ES-I3 (cell line): ENCODE measurements at regions not wholly inside any gene's neighbourhood (a gene's known extent, or its start where the extent isn't known, plus 50 kb on each side); places are given as distances from the start of the nearest gene placed in this dataset.

Source experiments
- H3K36me3 ChIP-seq: 2 replicates; pipeline ENCODE4 v1.6.1; 2013; ENCODE audit warnings: mild to moderate bottlenecking, low read length, control low read depth, moderate library complexity; ENCODE audit not compliant: insufficient read depth
- H3K4me1 ChIP-seq: 2 replicates; pipeline ENCODE4 v1.6.1; 2013; ENCODE audit warnings: mild to moderate bottlenecking, control low read depth, low read length; ENCODE audit not compliant: insufficient read depth
- H3K9ac ChIP-seq: 2 replicates; pipeline ENCODE4 v1.6.1; 2013; ENCODE audit warnings: low read depth, mild to moderate bottlenecking, low read length, moderate library complexity
- H3K9me3 ChIP-seq: 2 replicates; pipeline ENCODE4 v1.6.1; 2013; ENCODE audit warnings: mild to moderate bottlenecking, low read length, moderate library complexity; ENCODE audit not compliant: control insufficient read depth, insufficient read depth

DNA sequence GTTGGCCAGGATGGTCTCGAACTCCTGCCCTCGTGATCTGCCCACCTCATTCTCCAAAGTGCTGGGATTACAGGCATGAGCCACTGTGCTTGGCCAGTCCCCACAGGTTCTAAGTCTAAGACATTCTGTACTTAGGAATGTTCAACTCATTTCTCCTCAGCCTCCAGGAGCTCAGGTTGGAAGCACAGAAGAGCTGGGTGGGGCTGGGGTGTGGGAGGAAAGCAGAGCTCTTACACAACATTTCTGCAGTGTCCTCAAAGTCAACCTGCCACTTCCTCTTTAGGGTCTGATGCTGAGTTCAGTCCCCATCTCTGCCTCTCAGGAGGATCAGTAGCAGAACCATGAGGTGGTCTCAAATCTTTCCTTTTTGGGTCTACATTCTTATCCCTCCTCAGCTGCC, 75.5 kb downstream of the MRPL46 start:
- Histone ChIP-seq H3K4me1 (no peaks in the 10 kb centered on the region), H3K36me3 (no peaks in the 10 kb centered on the region)

DNA sequence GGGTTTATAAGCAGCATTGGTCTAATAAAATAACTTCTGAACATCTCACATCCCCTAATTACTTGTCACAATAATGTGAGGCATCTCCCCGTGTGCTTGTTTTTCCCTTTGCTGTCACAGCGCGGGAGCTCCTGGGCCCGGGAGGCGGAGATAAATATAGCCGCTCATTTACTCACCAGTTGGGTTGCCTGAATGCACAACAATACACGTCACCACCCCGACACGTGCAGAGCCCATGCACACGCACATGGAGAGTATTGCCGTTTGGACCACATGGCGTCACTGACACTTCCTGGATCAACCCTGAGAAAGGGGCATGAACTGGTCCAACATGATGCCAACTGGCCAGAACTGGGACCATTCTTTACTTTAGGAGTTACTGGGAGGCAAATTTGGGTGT, 76.2 kb downstream of the MRPL46 start:
- no peaks in the 10 kb centered on the region for H3K9me3 ChIP-seq
- no peak overlapping the region for H3K9ac ChIP-seq
- H3K36me3 ChIP-seq: no peaks in the 10 kb centered on the region
- no peaks in the 10 kb centered on the region for H3K4me1 ChIP-seq

More for the DNA sequence above, 75.5 kb downstream of the MRPL46 start:
- Histone ChIP-seq H3K9me3 (no peaks in the 10 kb centered on the region), H3K9ac (no peak overlapping the region)

DNA sequence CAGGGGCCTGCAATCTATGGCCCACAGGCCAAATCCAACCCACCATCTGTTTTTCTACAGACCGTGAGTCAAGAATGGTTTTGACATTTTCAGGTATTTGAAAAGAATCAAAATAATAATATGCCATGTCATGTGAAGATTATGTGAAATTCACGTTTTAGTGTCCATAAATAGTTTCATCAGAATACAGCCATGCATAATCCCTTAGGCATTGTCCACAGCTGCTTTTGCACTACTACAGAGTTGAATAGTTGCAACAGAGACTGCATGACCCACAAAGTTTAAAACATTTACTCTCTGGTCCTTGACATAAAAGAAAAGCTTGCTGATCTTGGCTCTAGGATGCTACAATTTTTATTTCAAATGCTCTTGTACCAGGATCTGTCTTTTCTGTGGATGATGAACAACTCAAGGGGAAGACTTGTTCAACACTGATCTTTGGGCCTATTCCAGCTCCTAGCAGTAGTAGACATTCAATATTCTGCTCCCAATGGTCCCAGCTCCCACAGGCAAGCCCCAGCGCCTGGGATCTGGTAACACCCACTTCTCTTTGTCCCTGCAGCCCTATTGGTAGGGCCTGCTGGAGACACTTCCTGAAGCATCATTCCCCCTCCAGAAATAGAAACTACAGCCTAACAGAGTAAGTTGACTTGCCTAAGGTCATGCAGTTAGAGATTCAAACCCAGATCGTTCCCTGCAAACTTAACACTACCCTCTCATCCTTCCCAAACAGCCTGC, 76.9 kb downstream of the MRPL46 start:
- no peaks in the 10 kb centered on the region for H3K4me1 ChIP-seq
- no peak overlapping the region for H3K9ac ChIP-seq
- no peaks in the 10 kb centered on the region for H3K9me3 ChIP-seq
- H3K36me3 ChIP-seq: no peaks in the 10 kb centered on the region

DNA sequence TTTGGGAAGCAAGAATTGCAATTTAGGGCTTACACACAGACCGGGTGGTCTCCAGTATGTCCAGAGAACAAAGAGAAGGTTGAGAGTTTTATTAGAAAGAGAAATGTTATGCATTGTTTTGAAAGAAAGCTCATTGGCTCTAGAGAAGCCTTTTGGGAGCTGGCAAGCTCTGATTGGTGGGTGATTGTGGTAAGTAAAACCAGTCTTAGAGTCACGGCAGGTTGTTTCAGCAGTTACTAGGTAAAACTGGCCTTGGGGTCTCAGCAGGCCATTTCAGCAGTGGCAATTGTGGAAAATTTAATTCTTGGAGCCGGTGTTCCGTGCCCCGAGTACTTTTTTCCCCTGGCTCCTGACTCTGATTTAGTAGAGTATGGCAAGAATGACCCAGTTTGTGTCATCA, 78.1 kb downstream of the MRPL46 start:
- Histone ChIP-seq H3K36me3 (no peaks in the 10 kb centered on the region), H3K9me3 (no peaks in the 10 kb centered on the region)

DNA sequence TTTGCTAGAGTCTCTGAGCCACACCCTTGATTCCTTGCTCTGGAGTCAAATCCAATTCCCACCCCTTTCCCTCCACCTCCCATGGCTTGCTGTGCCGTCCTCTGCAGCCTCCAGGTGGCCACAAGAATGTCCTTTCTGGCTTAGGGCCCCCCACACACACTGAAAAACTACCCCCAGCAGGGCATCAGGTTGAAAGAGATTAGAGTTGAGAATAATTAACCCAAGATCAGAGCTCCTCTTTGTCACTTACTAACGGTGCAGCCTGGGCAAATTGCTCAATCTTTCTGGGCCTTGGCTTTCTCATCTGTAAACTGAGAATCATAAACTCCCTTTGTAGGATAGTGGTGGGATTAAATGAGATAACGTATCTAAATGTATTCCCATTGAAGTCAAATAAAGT, 78.5 kb downstream of the MRPL46 start:
- Histone ChIP-seq H3K36me3 (no peaks in the 10 kb centered on the region), H3K9ac (no peak overlapping the region), H3K4me1 (no peaks in the 10 kb centered on the region), H3K9me3 (no peaks in the 10 kb centered on the region)

More for the DNA sequence above, 78.1 kb downstream of the MRPL46 start:
- H3K9ac ChIP-seq: no peak overlapping the region
- no peaks in the 10 kb centered on the region for H3K4me1 ChIP-seq

DNA sequence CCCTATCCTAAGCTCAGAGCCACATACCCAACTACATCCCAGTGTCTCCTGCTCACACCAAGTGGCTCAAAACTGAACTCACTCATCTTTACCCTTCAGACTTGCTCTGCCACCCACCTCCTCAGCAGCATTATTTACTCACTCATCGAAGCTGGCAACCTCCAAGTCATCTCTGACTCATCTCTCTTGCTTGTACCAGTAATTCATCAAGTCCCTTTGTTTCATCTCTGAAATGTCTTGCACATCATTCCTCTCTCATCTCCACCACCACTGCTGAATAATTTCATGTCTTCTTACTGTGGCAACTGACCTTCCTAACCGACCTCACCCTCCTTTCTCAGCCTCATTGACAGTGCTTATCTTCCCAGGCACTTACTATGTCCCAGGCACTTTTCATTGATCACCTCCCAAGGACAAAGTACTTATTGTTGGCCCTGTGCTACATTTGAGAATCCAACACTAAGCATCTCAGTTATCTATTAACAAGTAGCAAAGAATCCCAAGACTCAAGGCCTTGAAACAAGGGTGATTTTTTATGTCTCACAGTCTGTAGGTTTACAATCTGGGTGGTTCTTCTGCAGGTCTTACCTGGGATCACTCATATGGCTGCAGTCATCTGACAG, 82.0 kb downstream of the MRPL46 start:
- Histone ChIP-seq H3K4me1 (no peaks in the 10 kb centered on the region), H3K36me3 (no peaks in the 10 kb centered on the region), H3K9ac (no peak overlapping the region), H3K9me3 (no peaks in the 10 kb centered on the region)

DNA sequence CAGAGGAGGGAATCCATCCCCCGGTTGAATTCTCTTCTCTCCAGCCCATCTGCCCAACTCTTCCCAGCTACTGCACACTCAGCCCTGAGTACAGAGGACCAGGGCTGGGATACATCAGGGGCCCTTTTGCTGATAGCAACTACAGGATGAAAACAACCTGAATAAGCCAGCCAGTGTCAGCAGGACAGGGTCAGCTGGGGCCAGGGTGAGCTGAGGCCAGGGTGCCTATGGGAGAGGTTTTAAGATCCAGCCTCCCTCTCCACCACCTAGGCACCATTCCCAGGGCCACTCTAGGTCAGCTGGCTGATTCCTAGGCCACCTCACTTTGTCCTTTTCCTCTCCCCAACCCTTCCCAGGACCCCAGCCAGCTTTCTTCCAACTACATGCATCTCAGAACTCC, 83.8 kb downstream of the MRPL46 start:
- Histone ChIP-seq H3K4me1 (no peaks in the 10 kb centered on the region), H3K9ac (no peak overlapping the region), H3K9me3 (no peaks in the 10 kb centered on the region), H3K36me3 (no peaks in the 10 kb centered on the region)

DNA sequence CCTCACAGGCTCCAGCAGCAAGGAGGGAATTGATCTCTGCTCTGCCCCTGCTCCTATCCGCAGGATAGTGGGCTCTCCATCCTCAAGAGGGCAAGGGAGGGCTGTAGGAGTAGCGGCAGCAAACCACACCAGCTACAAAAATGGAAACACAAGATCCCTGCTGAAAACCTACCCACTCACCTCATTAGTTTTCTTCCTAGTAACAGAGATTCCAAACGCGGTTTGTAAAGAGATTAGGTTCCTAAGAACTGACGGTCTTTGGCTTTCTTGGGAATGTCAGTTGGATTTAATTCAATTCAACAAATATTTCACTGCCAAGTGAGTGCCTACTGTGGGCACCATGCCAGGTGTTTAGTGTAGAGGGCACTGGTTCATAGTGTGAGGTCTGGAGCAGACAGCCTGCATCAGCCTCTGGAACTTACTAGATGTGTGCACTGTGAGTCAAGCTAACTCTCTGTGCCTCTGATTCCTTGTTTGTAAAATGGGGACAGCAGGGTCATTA, 84.7 kb downstream of the MRPL46 start:
- Histone ChIP-seq H3K36me3 (no peaks in the 10 kb centered on the region), H3K9ac (no peak overlapping the region), H3K9me3 (no peaks in the 10 kb centered on the region), H3K4me1 (no peaks in the 10 kb centered on the region)

DNA sequence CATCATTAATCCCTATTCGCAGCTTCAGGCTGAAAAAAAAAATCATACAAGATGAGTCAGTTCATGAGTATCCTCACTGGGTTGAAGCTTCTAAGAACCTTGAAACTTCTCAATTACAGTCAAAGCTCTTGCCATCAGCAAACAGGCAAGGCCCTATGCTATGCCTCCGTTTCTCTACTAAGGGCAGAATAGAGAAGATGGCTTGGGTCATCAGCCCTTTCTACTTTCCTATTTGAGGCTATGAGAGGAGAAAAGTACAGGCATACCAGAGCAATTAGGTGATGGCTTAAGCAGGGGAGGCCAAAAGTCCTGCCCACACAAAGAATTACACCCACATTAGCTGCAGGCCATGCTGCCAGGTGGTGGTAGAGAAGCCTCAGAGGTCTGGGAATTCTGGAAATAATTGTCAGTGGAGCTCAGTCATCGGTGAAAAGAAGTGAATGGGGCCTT, 89.0 kb downstream of the MRPL46 start:
- H3K36me3 ChIP-seq: no peaks in the 10 kb centered on the region; the same call in 1 of the 2 replicates
- no peak overlapping the region for H3K9ac ChIP-seq
- H3K9me3 ChIP-seq: no peaks in the 10 kb centered on the region
- peaks cover 3% of the 10 kb centered on the region; the same call in 1 of the 2 replicates for H3K4me1 ChIP-seq

DNA sequence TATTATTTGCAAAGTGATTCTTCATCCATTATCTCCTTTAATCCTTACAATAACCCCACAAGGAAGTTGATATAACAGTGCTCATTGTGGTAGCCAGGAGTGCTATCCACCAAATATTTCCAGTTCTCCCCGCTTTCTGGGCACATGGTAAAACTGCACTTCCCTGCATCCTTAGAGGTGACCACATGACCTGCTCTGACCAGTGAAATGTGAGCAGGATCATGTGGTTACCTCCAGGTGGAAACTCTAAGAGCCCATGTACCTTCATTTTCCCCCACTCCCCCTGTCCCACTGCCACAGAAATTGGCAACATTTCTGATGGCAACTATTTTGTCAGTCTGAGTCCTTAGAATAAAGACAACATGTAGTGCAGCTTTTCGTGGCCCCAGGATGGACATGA, 89.7 kb downstream of the MRPL46 start:
- Histone ChIP-seq H3K9ac (no peak overlapping the region), H3K4me1 (peaks cover 3% of the 10 kb centered on the region; the same call in 1 of the 2 replicates), H3K9me3 (no peaks in the 10 kb centered on the region), H3K36me3 (no peaks in the 10 kb centered on the region; the same call in 1 of the 2 replicates)

DNA sequence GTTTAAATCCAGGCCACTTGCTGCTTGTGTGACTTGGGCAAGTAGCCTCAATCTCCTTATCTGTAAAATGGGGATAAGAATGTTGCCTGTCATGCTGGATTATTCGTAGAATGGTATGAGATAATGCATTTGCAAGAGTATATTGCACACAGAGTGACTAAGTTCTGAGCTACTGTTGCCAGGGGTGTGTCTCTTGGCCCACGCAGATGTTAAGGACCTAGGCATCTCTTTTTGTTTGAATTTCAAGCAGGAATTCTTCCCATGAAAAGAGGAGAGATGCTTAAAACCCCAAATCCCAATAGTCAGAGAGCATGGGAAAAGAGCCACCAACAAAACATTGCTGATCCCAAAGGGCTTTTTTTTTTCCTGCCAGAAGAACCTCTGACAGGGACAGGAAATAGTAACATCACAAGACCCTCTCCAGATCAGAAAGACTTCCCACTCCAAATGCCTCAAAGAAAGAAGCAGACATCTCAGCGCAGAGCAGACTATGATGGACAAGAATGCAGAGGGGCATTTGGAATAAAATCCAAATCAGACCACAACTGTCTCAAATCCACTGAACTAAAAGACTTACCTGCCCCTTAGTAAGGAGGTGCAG, 90.5 kb downstream of the MRPL46 start:
- Histone ChIP-seq H3K4me1 (peaks cover 3% of the 10 kb centered on the region; the same call in 1 of the 2 replicates), H3K9me3 (no peaks in the 10 kb centered on the region), H3K9ac (no peak overlapping the region), H3K36me3 (no peaks in the 10 kb centered on the region; the same call in 1 of the 2 replicates)

DNA sequence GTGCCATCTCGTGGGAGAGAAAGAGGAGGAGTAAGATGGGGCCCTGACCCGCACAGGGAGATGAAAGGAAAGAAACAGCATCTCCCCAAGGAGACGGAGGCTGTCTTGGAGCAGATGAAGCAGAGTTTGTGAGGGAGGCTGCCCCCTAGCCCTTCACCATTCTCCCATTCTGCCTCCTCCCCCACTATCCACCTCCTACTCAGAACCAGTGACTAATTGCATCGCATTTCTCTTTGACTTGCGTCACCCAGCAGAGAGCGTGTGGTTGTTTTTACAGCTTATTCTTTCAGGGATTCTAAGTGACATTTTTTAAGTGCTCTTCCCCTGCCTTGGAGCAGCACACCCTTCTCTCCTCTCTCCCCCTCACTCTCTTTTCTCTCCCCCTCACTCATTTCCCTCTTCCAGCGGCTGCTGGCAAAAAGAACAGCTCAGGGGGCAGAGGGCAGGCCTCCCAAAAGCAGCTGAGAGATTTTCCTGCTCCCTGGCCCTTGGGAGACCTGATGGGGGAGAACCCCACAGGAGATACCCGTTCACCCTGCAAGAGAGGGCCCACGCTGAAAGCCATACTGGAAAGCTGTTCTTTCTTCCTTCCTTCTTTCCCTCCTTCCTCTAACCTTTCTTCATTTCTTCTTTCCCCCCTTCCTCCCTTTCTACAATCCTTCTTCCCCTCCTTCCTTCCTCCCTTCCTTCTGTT, 91.8 kb downstream of the MRPL46 start:
- Histone ChIP-seq H3K9ac (no peak overlapping the region), H3K36me3 (no peaks in the 10 kb centered on the region; the same call in 1 of the 2 replicates), H3K9me3 (no peaks in the 10 kb centered on the region), H3K4me1 (peaks cover 3% of the 10 kb centered on the region; the same call in 1 of the 2 replicates)

DNA sequence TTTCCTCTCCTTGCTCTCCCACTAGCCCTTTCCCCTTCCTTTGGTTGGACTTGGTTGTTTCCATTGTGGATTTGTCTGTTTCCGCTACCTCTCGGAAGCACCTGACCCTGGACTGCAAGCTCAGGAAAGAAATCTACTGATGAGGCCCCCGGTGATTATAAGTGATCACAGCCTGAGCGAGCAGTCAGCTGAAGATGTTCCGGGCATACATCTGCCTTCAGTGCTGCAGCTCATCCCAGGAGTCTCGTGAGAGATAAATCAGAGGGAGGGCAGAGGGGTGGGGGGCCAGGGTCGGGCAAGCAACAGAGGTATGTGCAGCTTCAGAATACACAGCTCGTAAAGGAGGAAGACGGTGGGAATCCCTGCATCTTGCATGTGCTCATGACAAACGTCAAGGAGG, 102.1 kb downstream of the MRPL46 start:
- no peaks in the 10 kb centered on the region for H3K9me3 ChIP-seq
- no peaks in the 10 kb centered on the region for H3K4me1 ChIP-seq
- no peaks in the 10 kb centered on the region for H3K36me3 ChIP-seq
- no peak overlapping the region for H3K9ac ChIP-seq

DNA sequence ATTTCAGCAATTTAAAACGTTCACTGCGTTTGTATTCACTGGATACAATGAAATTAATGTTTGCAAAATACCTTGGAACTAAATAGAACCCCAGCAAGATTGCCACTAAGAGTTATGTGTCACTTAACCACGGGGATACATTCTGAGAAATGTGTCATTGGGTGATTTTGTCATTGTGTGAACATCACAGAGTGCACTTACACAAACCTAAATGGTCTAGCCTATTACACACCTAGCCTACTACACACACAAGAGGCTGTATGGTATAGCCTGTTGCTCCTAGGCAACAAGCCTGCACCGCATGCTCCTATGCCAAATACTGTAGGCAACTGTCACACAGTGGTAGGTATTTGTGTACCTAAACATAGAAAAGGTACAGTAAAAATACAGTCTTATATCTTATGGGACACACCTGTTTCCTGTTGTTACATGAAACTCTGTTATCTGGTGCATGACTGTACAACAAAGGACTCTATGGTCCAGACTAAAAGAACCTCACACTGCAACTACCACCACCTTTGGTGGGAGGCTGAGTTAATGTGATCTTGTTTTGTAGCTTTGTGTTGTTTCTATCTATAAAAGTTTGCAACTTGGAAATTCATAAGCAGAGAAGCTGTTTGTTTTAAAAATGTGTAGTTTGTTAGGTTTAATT, 92.2 kb upstream of the NTRK3 start:
- Histone ChIP-seq H3K4me1 (no peaks in the 10 kb centered on the region), H3K9ac (no peak overlapping the region), H3K9me3 (peaks cover 5% of the 10 kb centered on the region; the same call in 1 of the 2 replicates), H3K36me3 (no peaks in the 10 kb centered on the region)
